NCI-H748 treated with DMSO at 0.1 percent for 48 hours (cell line): ENCODE measurements at regions not wholly inside any gene's neighbourhood (a gene's known extent, or its start where the extent isn't known, plus 50 kb on each side); places are given as distances from the start of the nearest gene placed in this dataset.
"Not testable (repeated sequence)": the region's sequence is repeated elsewhere in the genome, so short reads cannot be mapped to it uniquely, and the experiment has no call there.

ENCODE experiments used
- DNase-seq: peaks from one replicate; lab custom pipeline; 2025; lab: John Stamatoyannopoulos, UW

GRCh38 chr9:135405145-135405464 lies 74.5 kb upstream of the PPP1R26 start:
- not testable (repeated sequence) for DNase-seq

- no peak for DNase-seq
Measured at GRCh38 chr9:135408476-135409254, 70.9 kb upstream of the PPP1R26 start.

- no peak for DNase-seq
Measured at GRCh38 chr9:135409286-135410200, 70.0 kb upstream of the PPP1R26 start.

GRCh38 chr9:135410421-135410820 lies 69.2 kb upstream of the PPP1R26 start:
- DNase-seq = no peak

- no peak for DNase-seq
Measured at GRCh38 chr9:135410831-135411473, 68.6 kb upstream of the PPP1R26 start.

GRCh38 chr9:135411605-135412004 lies 68.0 kb upstream of the PPP1R26 start:
- not testable (repeated sequence) for DNase-seq

GRCh38 chr9:135412315-135413085 lies 67.1 kb upstream of the PPP1R26 start:
- peak; percentile 43 for DNase-seq

- no peak for DNase-seq
Measured at GRCh38 chr9:135413086-135413375, 66.6 kb upstream of the PPP1R26 start.

GRCh38 chr9:135413461-135413860 lies 66.1 kb upstream of the PPP1R26 start:
- DNase-seq = no peak

- no peak for DNase-seq
Measured at GRCh38 chr9:135414293-135414692, 65.3 kb upstream of the PPP1R26 start.

GRCh38 chr9:135415586-135415985 lies 64.0 kb upstream of the PPP1R26 start:
- DNase-seq = no peak

- DNase-seq = no peak
Measured at GRCh38 chr9:135416664-135417290, 62.8 kb upstream of the PPP1R26 start.

- DNase-seq = no peak
Measured at GRCh38 chr9:135418161-135418560, 61.4 kb upstream of the PPP1R26 start.

GRCh38 chr9:135419106-135419505 lies 60.5 kb upstream of the PPP1R26 start:
- DNase-seq = no peak

- DNase-seq = no peak
Measured at GRCh38 chr9:135422341-135422944, 57.1 kb upstream of the PPP1R26 start.

GRCh38 chr9:135423725-135424124 lies 55.9 kb upstream of the PPP1R26 start:
- DNase-seq = no peak
